Neuron (in vitro differentiated cells): ENCODE measurements at regions not wholly inside any gene's neighbourhood (a gene's known extent, or its start where the extent isn't known, plus 50 kb on each side); places are given as distances from the start of the nearest gene placed in this dataset.

Source experiments
- H2AFZ ChIP-seq: one replicate; pipeline ENCODE4 v1.6.1; 2013; ENCODE audit warnings: low read depth, mild to moderate bottlenecking, inconsistent platforms, low read length, moderate library complexity
- H3K27me3 ChIP-seq: one replicate; pipeline ENCODE4 v1.6.1; 2013; ENCODE audit warnings: low read length; ENCODE audit not compliant: insufficient read depth
- H3K36me3 ChIP-seq: one replicate; pipeline ENCODE4 v1.6.1; 2013; ENCODE audit warnings: low read length; ENCODE audit not compliant: insufficient read depth
- H3K4me1 ChIP-seq: one replicate; pipeline ENCODE4 v1.6.1; 2013; ENCODE audit warnings: low read length; ENCODE audit not compliant: insufficient read depth
- H3K4me3 ChIP-seq: 2 replicates; pipeline ENCODE4 v1.5.1; 2013; ENCODE audit warnings: mild to moderate bottlenecking, low read length, moderate library complexity
- H3K9me3 ChIP-seq: one replicate; pipeline ENCODE4 v1.6.1; 2013; ENCODE audit warnings: low read length

DNA sequence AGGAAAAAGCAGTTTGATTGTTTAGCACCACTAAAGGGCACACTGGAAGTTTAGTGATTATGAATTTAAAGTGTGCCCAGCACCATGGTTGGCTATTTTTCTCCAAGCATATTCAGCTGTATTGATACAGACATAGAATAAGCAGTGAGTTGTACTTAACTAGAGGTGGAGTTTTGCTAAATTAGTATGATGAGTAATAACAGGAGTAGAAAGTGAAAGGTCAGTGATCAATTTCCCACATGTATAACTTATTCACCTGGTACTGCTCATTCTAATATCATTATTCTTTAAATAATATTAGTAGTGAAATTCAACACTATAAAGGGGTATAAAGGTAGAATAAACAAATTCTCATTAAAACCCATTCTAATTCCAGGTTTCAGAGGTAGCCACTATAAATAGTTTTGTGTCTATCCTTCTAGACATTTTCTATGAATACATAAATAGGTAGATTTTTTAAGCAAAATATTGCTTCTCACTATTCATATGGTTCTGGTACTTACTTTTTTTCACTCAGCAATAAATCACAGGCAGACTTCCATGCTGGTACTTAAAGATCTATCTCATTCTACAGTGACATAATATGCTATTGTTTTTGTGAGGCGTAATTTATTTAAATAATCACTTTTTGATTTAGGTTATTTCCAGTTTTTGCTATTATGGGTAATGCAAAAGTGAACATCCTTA lies 732.9 kb downstream of the VGLL3 start:
- H3K4me3 ChIP-seq, result no peak overlapping the region
- H3K4me1 ChIP-seq, result no peaks in the 10 kb centered on the region
- H3K27me3 ChIP-seq, result no peaks in the 10 kb centered on the region
- no peak overlapping the region for H2AFZ ChIP-seq
- no peaks in the 10 kb centered on the region for H3K36me3 ChIP-seq
- no peaks in the 10 kb centered on the region for H3K9me3 ChIP-seq

DNA sequence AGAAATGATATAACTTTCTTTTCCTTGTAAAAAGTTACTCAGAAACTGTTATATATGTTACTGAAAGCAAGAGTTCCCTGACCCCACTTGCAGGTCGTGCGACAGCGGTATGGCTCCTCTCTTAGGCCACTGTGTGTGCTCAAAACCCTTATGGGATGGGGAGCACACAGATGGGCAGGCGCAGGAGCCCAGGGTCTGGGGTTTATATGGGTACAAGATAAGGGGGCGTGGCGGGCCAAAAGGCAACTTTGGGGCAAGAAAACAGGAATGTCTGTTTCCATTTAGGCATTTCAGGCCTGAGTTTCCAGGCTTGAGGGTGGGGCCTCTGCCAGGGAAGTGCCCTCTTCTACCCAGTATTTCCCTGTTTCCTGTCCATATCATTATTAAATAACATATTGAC lies 736.5 kb downstream of the VGLL3 start:
- H3K4me3 ChIP-seq, result no peak overlapping the region
- H3K9me3 ChIP-seq, result no peaks in the 10 kb centered on the region
- no peak overlapping the region for H2AFZ ChIP-seq
- no peaks in the 10 kb centered on the region for H3K36me3 ChIP-seq
- H3K4me1 ChIP-seq, result no peaks in the 10 kb centered on the region
- no peaks in the 10 kb centered on the region for H3K27me3 ChIP-seq

DNA sequence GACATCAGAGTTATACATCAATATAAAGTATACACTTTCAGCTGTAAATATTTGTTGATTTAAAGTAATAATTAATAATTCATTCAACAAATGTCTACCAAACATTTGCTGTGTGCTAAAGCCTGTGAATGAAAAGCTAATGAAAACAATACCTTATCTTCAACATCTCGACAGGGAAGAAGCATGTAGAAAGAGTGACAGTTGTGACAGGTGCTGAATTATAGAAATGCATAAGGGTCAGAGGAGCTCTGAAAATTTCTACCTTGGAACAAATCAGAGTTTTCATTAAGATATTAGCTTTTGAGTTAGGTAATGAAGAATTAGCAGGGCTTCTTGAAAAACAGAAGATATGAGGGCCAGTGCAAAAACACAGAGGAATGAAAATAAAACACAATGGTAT lies 739.2 kb downstream of the VGLL3 start:
- Histone ChIP-seq H2AFZ (no peak overlapping the region), H3K9me3 (no peaks in the 10 kb centered on the region), H3K27me3 (no peaks in the 10 kb centered on the region), H3K4me1 (no peaks in the 10 kb centered on the region), H3K36me3 (no peaks in the 10 kb centered on the region), H3K4me3 (no peak overlapping the region)

DNA sequence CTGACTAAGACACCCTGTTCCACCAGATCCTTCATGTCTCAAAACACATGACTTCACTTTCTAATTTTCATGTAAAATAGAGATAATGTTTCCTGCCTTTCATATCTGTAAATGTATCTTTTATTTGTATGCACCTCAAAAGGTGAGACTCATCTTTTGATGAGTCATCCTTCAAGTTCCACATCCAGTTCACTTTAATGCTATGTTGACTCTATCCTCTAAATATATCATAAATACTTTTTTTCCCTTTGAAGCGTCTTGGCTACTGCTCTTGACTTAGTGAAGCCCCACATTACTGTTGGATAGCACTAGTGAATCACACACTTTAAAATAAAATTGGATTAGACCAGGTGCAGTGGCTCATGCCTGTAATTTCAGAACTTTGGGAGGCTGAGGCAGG lies 741.1 kb downstream of the VGLL3 start:
- H3K36me3 ChIP-seq, result no peaks in the 10 kb centered on the region
- no peaks in the 10 kb centered on the region for H3K27me3 ChIP-seq
- no peak overlapping the region for H2AFZ ChIP-seq
- H3K9me3 ChIP-seq, result no peaks in the 10 kb centered on the region
- H3K4me3 ChIP-seq, result no peak overlapping the region
- H3K4me1 ChIP-seq, result peaks cover 4% of the 10 kb centered on the region

DNA sequence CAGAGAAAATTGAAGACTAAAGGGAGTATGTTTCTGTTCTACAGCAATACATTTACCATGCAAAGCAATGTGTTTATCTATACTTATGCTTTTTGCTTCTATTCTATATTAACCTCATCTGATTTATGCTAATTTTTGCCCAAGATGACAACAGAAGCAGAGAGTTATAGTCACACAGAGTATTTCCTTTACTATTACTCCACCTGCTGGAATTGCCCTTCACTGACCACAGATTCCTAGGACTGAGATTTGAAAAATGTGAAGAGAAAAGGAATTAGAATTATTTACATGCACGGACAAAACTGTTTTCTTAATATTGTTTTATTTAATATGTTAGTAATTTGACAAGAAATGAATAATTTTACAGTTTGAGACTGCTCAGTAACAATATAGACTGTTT lies 745.6 kb downstream of the VGLL3 start:
- Histone ChIP-seq H3K36me3 (no peaks in the 10 kb centered on the region), H3K4me1 (peaks cover 4% of the 10 kb centered on the region), H3K4me3 (peak overlapping the region; percentile 36), H2AFZ (peak overlapping the region; percentile 31), H3K27me3 (no peaks in the 10 kb centered on the region), H3K9me3 (no peaks in the 10 kb centered on the region)

DNA sequence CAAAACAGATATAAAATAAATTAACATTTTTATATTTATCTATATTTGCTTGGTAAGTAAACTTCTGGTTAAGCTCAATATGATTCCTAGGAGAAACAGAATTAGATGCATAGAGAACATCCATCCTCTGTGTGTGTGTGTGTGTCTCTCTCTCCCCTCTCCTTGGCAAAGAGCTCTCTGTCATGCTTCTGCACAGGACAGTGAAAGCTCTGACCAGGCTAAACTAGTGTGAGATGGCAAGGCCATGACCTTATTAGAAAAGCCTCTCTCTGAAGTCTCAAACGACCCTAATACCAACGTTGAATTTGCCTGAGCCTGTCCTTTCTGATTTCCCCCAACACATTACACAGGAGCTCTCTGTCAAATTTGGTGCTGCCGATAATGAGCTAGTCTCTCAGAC lies 746.0 kb downstream of the VGLL3 start:
- Histone ChIP-seq H3K9me3 (no peaks in the 10 kb centered on the region), H3K36me3 (no peaks in the 10 kb centered on the region), H3K4me3 (peak overlapping the region; percentile 36), H3K4me1 (peaks cover 4% of the 10 kb centered on the region), H2AFZ (peak overlapping the region; percentile 31), H3K27me3 (no peaks in the 10 kb centered on the region)

DNA sequence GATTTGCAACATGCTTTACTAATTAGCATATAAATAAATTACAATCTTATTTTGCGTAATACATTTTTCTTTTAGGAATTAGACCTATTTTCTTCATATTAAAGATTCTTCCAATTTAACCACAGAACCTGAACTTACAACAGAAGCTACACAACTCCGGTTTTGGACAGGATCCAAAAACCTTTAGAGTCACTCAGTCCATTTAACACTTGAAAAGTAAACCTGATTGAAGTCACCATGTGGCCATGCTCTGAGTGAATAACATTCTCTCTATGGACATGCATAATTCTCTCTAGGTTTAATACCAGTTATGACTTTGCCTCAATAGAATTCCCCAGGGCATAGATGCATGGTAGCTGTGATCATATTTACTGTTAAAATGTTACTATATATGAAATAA lies 751.0 kb downstream of the VGLL3 start:
- no peaks in the 10 kb centered on the region for H3K27me3 ChIP-seq
- no peak overlapping the region for H3K4me3 ChIP-seq
- no peaks in the 10 kb centered on the region for H3K36me3 ChIP-seq
- H3K4me1 ChIP-seq, result peaks cover under 1% of the 10 kb centered on the region
- H2AFZ ChIP-seq, result no peak overlapping the region
- no peaks in the 10 kb centered on the region for H3K9me3 ChIP-seq

DNA sequence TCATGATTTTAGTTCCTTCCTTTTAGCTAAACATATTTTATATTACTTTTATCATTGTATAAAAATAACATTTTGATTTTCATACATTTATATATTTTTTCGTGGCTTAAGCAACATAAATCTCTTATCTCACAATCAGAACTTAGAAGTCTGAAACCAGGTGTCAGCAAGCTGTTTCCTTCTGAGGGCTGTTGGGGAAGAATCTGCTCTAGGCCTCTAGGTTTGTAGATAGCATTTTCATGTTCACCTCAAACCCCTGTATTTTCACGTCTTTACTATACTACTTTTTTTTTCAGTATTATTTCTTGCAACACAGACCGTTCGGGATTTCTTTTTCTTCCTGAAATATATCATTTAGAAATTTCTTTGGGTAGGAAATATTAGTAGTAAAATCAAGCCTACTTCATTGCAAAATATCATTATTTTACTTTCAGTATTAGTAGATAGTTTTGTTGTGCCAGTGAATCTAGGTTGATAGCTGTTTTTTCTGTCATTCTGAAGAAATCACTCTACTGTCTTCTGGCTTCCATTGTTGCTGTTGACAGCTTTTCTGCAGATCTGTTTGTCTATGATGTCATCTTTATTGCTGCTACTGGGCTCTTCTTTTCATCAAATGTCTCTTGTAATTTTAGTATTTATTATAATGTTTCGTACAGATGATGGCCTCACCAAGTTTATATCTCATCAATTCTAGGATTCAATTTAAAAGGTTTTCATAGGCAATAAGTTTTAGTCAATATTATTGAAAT lies 756.3 kb downstream of the VGLL3 start:
- H2AFZ ChIP-seq, result no peak overlapping the region
- H3K4me1 ChIP-seq, result peaks cover 2% of the 10 kb centered on the region
- no peak overlapping the region for H3K4me3 ChIP-seq
- H3K27me3 ChIP-seq, result no peaks in the 10 kb centered on the region
- no peaks in the 10 kb centered on the region for H3K9me3 ChIP-seq
- H3K36me3 ChIP-seq, result no peaks in the 10 kb centered on the region

DNA sequence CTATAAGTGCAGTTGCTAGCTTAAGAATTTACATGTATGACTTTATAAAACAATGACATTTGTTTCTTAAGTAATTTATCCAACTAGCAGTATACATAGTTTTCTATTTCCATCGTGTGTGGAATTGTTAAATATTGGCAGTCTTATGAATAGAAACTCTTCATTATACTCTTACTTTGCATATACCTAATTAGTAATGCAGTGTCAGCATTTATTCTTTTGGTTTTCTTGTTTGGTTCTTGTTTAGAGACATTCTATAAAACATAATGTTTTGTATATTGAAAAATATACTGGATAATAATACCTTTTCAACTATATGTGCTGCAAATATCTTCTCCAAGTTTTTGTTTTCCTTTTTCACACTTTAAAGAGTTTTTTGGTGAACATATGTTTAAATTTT lies 760.2 kb downstream of the VGLL3 start:
- no peaks in the 10 kb centered on the region for H3K9me3 ChIP-seq

DNA sequence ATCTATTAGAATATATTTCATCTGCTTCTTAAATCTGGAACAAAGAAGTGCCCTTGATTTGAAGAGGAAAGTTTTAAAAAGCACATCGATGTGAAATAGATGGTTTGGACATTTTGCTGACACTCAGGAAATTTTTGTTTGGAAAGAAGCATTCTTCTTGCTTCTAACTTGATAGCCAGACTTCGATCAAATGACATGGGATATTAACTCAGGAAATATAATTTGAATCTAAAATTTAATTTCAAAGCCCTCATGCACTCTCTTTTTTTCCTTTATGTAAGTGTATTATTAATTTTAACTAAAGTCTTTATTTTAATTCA lies 761.2 kb downstream of the VGLL3 start:
- Histone ChIP-seq H3K4me1 (peaks cover 3% of the 10 kb centered on the region), H2AFZ (no peak overlapping the region), H3K4me3 (no peak overlapping the region), H3K27me3 (no peaks in the 10 kb centered on the region), H3K9me3 (no peaks in the 10 kb centered on the region), H3K36me3 (no peaks in the 10 kb centered on the region)

More for the DNA sequence above, 760.2 kb downstream of the VGLL3 start:
- H2AFZ ChIP-seq, result no peak overlapping the region
- H3K4me3 ChIP-seq, result no peak overlapping the region
- H3K27me3 ChIP-seq, result no peaks in the 10 kb centered on the region
- peaks cover 5% of the 10 kb centered on the region for H3K4me1 ChIP-seq
- H3K36me3 ChIP-seq, result no peaks in the 10 kb centered on the region

DNA sequence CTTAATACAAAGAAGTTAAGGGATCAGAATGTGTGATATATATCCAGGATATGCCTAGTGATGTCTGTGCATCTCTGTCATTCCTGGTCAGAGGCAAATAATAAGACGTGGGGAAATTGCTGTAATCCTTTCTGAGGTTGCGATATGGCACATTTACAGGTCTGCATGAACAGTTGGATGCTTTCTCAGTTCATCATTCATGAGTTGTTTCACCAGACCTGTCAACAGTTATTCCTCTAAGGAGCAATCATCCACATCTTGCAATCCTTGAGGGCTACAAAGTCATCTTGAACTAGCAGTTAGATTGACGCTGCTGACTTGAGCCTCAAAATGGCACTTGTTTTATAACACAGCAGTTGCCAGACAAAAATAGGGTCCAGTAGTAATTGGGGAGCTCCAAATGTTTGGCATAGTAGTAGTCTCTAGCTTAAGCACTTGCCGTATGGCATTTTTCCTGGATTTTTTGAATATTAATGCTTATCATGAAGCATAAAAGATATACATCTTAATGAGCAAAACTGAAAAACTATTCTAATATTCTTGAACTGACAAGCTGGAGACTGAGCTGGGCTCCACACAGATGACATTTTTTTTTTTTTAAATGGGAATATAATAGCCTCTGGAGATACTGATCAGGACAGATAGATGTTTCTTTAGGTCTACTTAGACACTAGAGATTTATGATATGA lies 761.7 kb downstream of the VGLL3 start:
- Histone ChIP-seq H2AFZ (no peak overlapping the region), H3K9me3 (no peaks in the 10 kb centered on the region), H3K4me3 (no peak overlapping the region), H3K36me3 (no peaks in the 10 kb centered on the region), H3K27me3 (no peaks in the 10 kb centered on the region), H3K4me1 (peaks cover 3% of the 10 kb centered on the region)

DNA sequence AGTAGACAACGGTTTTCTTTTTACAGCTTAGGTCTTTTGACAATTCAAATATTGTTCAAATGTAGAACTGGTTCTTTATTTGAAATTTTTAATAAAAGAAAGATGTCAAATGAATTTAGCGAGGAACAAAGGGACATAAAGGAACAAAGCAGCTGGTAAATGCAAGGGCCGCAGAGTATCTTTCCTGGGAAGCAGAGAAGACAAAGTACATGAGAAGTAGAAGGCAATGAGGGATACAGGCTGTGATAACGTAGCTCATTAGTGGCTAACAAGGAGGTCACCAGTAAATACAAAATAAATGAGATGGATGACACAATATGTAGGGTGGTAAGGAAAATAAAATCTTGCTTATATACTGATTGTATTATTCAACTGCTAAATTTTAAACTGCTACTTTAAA lies 762.8 kb downstream of the VGLL3 start:
- Histone ChIP-seq H3K9me3 (no peaks in the 10 kb centered on the region), H3K36me3 (no peaks in the 10 kb centered on the region), H3K4me3 (no peak overlapping the region), H3K4me1 (peaks cover 3% of the 10 kb centered on the region), H2AFZ (no peak overlapping the region), H3K27me3 (no peaks in the 10 kb centered on the region)

DNA sequence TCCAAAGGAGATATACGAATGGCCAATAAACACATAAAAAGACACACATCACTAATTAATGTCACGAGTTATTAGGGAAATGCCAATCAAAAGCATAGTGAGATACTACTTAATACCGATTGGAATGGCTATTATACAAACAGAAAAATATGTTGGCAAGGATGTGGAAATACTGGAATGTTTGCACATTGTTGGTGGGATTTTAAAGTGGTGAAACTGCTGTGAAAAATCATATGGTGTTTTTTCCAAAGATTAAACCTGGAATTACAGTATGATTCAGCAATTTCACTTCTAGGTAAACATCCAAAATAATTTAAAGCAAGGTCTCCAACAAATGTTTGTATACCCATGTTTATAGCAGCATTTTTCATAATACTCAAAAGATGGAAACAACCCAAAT lies 765.5 kb downstream of the VGLL3 start:
- Histone ChIP-seq H3K9me3 (no peaks in the 10 kb centered on the region), H3K36me3 (no peaks in the 10 kb centered on the region), H3K4me3 (no peak overlapping the region), H2AFZ (no peak overlapping the region), H3K27me3 (no peaks in the 10 kb centered on the region), H3K4me1 (peaks cover 3% of the 10 kb centered on the region)
